Inferior parietal cortex (tissue), 1 donor: ENCODE measurements at regions not wholly inside any gene's neighbourhood (a gene's known extent, or its start where the extent isn't known, plus 50 kb on each side); places are given as distances from the start of the nearest gene placed in this dataset.
A peak's percentile ranks its signal among the peaks of the same experiment; 100 is the strongest.

Experiments
- DNase-seq: peaks from one replicate; pipeline ENCODE4 v3.0.0-alpha.2; 2016; ENCODE audit errors: extremely low spot score

DNA sequence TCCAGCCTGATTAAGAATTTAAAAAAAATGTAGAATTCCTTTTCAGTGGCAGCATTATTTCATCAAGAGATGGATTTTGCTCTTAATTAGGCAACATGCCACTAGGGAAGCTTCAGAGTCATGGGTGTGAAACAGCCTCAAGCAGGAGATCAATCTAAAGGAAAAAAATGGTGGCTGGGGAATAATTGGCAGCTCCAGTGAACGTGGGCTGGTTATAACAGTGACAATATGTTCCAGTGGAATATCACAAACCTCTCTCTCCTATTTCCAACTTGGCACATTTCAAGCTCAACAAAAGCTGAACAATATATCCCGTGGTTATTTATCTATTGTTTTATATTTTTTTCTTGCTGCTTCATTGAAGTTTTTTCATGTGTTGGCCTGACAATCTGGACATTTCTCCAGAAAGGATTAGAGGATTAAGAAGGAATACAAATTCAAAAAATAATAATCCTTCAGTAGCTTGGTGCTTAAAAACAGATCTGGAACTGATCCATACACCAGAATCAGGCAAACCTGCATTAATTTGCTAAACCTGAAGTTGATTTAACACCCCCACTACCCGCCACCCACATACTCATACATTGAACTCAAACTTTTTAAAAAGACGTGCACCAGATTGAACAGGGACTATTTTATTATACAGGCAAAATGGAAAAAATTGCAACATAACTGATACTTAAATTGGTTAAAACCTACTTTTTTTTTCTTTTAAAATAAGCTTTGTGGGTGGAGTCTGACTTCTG is 255.9 kb upstream of the SPRED2 start:
- peak; percentile 21 for DNase-seq

GRCh38 chr2:65687614-65688013 is 255.2 kb upstream of the SPRED2 start:
- DNase-seq = peak; percentile 6

DNA sequence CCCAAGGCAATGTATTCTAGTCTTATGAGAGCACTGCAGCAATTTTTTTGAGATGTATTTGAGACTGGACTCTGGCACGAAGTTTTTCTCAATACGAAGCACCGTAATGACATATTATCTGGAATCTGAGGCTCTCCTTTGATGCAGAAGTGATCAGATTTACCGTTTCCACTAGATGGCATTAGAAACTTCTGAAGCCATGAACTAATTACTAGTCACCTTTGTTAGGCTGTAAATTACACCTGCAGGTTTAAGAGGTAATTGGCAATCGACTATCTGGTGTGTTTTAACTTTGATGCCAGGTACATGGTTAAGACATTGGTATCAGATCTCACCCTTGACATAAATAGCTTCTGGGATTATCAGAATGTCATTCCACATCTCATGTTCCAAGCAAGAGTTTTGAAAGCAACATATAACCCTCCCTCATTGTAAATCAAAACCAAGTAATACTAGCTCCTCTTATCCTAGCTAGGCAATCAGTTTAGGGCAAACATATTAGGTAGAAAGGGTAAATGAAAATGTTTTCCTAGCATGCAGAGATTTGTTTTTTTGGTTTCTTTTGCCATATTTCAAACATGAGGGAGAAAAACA is 254.6 kb upstream of the SPRED2 start:
- DNase-seq = peak; percentile 4

- DNase-seq = no peak
These were observed 249.1 kb upstream of the SPRED2 start for GRCh38 chr2:65681503-65681902.

GRCh38 chr2:65678779-65679391 is 246.5 kb upstream of the SPRED2 start:
- no peak for DNase-seq

- no peak for DNase-seq
These were observed 243.0 kb upstream of the SPRED2 start for GRCh38 chr2:65675350-65675749.

DNA sequence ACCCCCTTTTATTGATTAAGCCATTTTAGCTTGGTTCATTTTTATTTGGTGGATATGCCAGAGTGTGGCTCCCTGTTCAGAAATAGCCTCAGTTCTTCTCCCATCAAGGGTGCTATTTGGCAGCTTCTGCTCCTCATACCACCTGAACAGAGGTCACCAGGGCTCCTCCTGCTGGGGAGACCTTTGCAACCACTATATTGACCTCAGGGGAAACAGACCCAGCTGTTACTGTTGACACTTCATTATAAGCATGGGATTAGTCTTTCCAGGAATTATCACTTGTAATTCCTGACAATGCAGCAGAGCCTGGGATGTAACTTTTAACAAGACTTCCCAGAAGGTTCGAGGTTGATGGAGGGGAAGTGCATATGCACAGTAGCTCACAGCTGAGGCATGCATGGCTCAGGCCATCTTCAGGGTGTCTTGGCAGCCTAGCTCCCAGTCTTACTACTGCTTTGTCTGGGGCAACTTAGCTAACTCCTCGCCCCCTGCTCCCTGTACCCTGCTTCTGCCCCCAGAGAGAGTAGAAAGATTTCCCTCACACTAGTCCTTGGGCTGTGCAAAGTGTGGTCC is 239.4 kb upstream of the SPRED2 start:
- DNase-seq = no peak

DNA sequence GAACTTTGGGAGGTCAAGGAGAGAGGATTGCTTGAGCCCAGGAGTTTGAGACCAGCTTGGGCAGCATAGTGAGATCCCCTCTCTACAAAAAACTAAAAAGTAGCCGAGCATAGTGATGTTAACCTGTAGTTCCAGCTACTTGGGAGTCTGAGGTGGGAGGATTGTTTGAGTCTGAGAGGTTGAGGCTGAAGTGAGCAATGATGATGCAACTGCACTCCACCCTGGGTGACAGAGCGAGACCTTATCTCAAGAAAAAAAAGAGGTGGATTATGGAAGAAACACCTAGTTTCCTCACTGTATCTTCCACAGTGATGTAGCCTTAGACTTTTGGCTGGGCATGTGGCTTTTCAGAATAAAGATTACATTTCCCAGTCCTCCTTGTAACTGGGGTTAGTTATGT is 237.2 kb upstream of the SPRED2 start:
- no peak for DNase-seq

DNA sequence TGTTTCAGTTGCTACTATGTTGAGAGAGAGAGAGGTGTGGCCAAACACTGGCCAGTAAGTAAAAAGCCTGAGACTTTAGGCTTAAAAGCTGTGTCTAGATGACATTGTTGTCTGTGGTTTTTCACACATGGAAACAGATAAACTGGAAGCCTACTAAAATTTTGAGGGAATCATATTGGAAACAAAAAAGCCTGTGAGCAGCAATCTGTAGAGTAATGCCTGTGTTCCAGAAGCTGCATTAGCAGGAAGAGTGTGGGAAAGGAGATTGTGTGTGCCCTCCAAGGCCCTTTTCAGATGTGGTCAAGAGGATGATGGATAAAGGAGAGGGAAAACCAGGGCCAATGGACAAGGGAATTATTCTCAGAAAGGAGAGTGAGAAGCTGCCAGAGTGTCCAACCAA is 236.3 kb upstream of the SPRED2 start:
- DNase-seq = no peak

- no peak for DNase-seq
These were observed 233.8 kb upstream of the SPRED2 start for GRCh38 chr2:65666156-65666725.

- DNase-seq = no peak
These were observed 232.5 kb upstream of the SPRED2 start for GRCh38 chr2:65664931-65665330.

DNA sequence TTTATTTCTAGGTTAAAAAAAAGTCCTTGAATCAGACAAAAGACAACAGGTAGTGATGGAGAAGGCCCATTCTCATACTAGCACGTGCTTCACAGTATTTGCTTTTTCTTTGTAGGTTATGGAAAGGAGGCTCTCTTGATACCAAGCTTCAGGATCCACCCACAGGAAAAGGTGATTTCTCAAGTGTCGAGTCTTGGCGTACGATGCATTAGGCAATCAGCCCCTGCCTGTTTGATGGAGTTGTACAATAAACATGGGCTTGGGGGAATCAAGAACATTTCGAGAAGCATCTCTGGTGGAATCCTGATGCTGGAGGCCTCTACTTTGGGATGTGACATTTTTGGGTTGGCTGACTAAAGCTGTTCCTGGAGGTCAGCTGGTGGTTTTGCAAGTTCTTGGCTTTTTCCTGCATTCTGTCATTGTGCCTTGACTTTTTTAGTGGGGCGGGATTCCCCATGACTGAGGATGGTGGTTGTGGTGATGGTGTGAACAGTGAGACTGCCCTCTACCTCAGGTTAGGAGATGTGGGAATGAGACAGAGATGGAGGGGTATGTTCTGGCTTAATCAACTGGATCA is 231.5 kb upstream of the SPRED2 start:
- DNase-seq = no peak

- DNase-seq = no peak
These were observed 230.4 kb upstream of the SPRED2 start for GRCh38 chr2:65662654-65663432.

DNA sequence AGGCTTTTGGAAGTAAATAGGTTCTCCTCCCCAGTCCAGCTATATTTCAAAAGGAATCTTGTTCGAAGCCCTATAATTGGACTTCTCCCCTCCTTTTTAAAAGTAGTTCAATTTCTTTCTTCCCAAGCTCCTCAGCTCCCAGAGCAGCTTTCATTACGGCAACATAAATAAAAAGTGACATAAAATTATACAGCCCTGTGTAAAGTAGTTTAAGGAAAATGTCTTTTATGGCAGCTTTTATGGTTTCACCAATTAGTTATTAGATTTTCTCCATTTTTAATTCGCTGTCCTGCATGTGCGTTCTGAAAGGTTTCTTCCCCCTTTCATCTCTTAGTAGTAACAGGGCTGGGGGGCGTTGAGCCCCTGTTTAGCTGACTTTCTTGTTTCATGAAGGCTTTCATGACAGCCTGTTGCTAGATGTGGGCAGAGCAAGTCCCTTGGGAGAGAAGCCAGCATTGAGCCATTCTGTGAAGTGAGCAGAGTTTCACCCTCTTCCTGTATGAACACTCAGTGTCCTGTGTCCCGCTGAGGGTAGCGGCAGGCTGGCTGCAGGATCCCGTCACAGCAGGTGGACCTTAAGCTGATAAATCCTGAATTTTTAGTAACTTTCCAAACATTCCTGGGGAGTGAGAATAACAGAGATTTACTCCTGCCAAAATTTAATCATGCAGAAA is 229.7 kb upstream of the SPRED2 start:
- no peak for DNase-seq

DNA sequence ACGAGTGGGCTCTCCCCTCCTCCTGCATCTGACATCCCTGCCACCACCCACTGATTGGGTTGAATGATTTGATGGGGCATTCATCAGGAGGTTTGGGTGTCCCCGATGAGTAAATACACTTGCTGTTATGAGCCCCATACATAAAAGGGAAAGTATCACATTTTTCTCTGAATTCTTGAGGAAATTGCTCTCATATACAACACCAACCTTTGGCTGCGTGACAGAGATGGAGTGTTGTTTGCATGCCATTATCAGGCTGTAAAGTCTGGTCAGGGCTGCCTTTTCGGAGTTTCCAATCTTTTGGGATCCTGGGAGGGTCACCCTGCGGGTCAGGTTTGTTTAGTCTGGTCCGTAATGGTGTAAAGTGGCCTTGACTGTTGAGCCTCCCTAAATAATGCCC is 227.9 kb upstream of the SPRED2 start:
- no peak for DNase-seq

DNA sequence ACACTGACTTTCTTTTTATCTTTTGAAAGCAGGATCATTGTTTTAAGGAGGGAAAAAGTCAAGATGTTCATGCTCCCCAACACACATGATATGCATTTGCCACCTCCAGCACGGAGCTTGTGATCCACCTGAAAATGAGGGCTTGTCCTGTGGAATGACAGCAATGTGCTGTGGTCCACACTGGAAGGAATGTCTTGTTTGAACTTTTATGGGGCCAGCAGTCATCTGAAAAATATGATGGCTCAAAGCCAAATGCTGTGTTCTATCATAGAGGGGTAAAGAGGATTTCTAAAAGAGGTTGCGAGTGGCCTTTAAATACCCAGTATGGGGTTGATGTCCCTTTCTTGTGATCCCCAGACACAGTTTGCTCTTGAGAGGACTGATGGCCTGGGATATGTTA is 226.5 kb upstream of the SPRED2 start:
- DNase-seq = no peak

GRCh38 chr2:65658266-65658665 is 225.9 kb upstream of the SPRED2 start:
- no peak for DNase-seq

GRCh38 chr2:65656160-65656718 is 223.8 kb upstream of the SPRED2 start:
- DNase-seq = no peak

GRCh38 chr2:65655000-65655399 is 222.6 kb upstream of the SPRED2 start:
- DNase-seq = no peak

- no peak for DNase-seq
These were observed 222.1 kb upstream of the SPRED2 start for GRCh38 chr2:65654496-65654895.

- no peak for DNase-seq
These were observed 219.7 kb upstream of the SPRED2 start for GRCh38 chr2:65652066-65652465.
